GM19043 (cell line): ENCODE measurements at regions not wholly inside any gene's neighbourhood (a gene's known extent, or its start where the extent isn't known, plus 50 kb on each side); places are given as distances from the start of the nearest gene placed in this dataset.
"Not testable (repeated sequence)": the region's sequence is repeated elsewhere in the genome, so short reads cannot be mapped to it uniquely, and the experiment has no call there.

Experiments
- ATAC-seq: cut with Tn5 transposase; IDR thresholded peaks from one replicate; pipeline ENCODE4 v1.9.1; 2021; ENCODE audit warnings: low read depth; ENCODE audit not compliant: unreplicated experiment

GRCh38 chr2:111437288-111437990 lies 316.7 kb downstream of the BCL2L11 start:
- ATAC-seq: not testable (repeated sequence)

DNA sequence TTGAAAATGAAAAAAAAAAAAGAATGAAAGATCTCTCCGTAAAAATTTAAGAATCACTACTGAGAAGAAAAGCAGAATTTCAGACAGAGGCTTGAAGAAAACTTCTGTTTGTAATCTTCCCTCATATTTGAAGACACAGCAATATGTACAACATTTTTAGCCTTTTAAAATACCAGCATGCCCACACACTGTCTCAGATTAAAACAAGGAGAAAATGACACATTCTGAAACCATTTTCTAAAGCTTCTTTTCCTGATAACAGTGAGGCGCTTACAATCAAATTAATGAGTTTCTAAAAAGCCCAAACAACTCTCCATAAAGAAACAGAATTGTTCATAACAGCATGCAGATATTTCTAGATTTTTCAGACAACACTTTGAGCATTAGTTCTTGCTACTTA lies 317.4 kb downstream of the BCL2L11 start:
- not testable (repeated sequence) for ATAC-seq

DNA sequence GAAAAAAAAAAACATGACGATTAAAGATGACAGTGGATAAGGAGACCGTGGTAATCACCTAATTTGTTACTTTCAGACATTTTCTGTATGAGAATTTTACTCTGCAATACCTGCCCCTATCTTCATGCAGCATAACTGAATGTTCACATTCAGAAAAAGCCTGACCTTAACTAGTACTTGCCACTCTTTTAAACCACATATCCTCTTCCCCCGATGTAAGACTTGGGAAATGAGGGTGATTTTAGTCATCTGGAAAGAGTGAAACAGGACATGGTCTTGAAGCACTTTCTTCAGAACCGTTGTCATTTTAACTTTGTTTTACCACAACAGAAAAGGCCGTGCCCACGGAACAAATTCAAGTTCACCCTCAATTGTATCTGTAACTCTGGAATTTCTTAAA lies 318.5 kb downstream of the BCL2L11 start:
- ATAC-seq: not testable (repeated sequence)

GRCh38 chr2:111441614-111442013 lies 320.9 kb downstream of the BCL2L11 start:
- not testable (repeated sequence) for ATAC-seq

DNA sequence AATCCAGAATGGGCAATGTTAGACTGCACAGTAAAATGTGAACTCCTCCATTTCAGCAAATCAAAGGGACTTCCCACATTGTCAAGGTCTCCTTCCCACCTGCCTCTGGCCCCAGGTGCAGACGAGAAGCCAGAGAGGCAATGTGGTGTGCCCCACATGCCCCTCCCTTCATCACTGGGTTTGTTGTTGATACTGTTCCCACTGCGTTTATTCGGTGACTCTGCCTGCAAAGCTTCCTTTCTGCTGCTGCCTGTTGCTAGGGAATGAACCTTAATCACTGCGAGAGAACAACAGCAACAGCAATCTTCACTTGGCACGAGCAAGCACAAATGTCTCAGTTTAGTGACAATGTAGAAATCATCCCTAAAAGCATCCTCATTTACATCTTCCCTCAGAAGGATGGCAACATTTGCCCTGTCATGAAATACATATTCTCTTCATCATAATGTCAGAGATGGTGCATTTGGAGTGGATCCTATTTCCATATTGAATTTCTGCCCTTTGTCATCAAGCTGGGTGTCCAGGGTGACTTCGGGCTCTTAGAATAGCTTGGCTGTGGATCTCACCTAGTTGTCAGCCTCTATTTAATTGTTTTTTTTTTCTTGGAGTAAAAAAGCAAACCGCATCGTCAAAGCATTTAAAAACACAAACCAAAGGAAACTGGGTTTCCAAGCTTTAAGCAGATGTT lies 322.2 kb downstream of the BCL2L11 start:
- not testable (repeated sequence) for ATAC-seq

DNA sequence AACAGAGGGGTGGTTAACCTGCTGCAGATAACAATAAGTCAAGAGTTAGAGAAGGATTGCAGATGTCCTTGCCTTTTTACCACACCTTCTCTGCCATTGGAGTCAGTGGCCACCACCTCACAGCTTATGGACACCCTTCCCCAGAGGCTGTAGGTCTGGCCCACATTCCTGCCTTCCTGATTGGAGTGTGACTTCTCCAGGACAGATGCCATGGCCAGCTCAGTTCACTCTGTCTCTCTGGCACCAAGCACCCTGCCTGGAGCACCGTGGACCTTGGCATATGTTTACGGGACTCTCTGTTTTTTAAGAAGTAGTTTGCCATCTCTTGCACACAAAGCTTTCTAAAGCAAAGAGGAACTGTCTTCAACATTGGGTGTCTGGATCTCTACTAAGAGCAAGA lies 323.8 kb downstream of the BCL2L11 start:
- ATAC-seq: not testable (repeated sequence)

GRCh38 chr2:111445191-111445929 lies 324.6 kb downstream of the BCL2L11 start:
- ATAC-seq: not testable (repeated sequence)

DNA sequence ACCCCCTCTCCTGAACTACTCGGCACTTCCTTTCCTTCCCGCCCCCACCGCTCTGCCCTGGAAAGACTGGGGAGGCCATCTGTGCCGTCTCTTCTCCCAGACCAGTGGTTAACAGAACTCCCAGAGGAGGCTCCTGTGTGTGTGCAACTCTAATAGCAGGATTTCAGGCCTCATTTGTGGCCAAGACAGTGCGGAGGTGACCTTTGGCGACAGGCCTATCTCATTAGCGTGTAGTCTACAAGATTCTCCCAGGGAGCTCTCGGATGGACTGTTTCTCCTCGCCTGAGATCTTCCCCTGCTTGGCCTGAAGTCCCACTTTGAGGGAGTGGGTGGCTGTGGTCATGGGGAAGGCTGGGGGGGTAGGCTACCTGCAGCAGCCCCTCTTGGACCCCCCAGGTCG lies 325.2 kb downstream of the BCL2L11 start:
- ATAC-seq: not testable (repeated sequence)

GRCh38 chr2:111447482-111447881 lies 326.8 kb downstream of the BCL2L11 start:
- not testable (repeated sequence) for ATAC-seq

DNA sequence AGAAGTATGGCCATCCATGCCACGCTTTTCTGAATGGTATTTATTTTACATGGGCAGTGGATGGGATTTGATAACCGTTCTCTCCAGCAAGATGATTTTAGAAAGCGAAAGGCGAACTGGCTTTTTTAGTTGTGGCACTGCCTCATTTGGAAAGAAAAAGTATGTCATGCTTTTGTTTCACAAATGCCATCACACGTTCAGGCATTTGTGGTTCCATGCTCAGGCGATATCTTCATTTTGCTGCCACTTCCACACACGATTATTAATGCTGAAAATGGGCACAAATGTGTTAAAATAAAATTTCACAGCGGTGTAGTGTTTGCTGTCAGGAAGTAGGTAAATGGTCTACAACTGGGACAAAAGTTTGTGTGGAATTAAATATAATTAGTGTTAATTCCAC lies 328.1 kb downstream of the BCL2L11 start:
- ATAC-seq: not testable (repeated sequence)

DNA sequence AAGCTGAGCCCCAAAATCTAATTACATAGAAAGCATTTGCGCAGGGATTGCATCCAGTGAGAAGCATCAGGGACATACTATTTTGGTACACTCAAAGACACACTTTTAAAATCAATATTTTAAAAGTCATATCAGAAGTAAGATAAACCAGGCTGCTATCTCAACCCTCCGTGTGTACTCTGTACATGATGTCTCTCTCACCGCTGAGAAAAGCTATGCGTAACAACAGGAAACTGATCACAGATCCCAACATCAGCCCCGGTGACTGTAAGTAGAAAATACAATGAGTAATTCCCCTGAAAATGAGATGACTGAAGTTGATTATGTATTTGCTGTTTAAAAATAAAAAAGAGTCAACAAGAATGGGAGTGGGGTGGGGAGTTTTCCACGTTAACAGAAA lies 329.8 kb downstream of the BCL2L11 start:
- ATAC-seq: not testable (repeated sequence)

GRCh38 chr2:111451692-111452199 lies 331.0 kb downstream of the BCL2L11 start:
- ATAC-seq: not testable (repeated sequence)

- ATAC-seq: not testable (repeated sequence)
Measured at GRCh38 chr2:111452208-111452607, 331.5 kb downstream of the BCL2L11 start.

DNA sequence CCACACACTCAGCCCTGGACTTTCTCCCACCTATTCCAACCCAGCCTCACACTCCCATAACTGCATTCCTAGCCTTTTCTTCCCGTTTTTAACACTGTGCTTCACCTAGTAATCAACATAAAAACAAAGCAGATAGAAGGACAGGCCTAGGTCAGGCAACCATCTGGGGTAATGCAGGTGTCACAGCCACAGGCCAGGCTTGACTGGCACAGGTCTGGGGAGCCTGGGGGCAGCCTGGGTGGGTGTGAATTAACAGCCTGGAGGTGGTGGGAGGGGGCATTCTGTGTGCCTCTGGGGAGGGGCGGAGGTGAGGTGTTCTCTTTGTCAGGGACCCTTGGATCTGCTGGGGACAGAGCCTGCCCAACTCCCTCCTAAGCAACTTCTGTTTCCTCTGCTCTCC lies 332.6 kb downstream of the BCL2L11 start:
- not testable (repeated sequence) for ATAC-seq

DNA sequence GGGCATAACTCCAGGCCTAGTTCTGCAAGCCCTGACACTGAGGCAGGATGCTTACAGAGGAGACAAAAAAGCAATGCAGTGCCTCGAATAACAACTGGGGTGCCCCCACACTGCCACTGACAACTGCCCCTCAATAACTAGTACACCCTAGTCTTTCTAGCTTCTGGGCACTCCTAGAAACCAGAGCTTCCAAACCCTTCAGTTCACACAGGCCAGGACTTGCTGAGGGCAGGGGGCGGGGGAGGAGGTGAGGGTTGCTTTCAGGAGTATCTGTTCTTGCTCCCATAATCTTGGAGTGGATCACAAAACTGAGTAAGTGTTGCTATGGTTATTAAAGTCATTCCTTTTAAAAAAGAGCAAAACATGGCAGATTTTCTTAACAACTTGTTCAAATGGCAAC lies 333.1 kb downstream of the BCL2L11 start:
- not testable (repeated sequence) for ATAC-seq

- peak; percentile 68 for ATAC-seq
Measured at GRCh38 chr2:111454404-111454803, 333.7 kb downstream of the BCL2L11 start.

DNA sequence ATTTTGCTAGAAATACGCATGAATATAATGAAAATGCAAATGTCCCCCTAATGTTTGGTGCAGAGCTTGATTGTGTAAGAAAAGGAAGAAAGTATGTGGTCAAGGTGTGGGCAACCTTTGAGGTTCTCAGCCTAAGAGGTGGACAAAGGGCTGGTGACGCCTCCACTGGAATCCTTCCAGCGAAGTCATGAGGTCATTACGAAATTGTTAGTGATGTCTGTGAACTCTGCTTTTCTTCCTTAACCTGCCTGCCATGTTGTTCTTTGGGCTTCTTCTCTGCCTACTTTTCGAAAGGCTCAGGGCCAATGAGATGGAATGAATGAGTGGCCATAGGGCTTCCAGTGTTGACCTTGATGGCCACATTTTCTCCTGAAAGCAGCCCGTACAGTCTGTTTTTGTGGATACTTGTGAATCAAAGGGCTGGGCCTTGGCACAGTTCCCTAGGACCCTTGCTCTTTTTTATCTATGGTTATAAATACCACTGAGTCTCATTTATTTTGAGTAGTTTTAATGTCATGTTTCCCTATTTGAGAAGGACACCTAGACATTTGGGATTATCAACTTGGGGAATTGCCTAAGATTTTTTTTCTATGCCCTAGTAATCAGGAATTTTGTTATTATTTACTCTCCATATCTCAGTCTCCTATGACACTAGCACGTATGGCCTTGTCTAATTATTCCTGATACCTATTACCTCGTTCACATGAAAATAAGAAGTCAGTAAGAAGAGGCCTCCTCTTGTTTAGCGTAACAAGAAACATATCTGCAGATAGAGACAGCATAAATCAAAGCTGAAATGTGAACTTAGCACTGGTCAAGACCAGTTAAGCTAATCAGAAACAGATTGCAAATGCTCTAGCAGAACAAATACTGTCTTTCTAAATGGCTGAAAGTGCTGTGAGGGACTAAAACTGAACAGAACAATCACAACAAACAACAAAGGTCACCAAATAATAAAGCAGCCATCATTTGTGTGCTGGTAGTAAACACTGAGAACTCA lies 334.6 kb downstream of the BCL2L11 start:
- ATAC-seq: not testable (repeated sequence)

DNA sequence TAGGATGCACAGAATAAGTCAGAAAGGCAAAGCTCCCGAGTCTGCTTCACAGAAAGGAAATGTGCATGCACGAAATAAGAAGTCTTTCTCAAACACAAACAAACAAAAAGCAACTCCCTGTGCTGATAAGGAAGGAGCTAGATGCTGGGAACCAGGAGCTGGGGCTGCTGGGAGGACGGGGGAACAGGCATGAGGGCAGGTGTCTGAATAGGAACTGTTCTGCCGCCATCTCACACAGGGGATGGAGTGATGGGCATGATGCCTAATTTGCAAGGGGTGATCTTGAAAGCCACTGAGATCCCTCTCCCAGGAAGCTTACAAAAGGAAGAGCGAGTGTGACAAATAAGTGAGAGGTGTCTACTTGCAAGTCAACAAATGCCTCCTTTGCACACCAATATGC lies 336.5 kb downstream of the BCL2L11 start:
- ATAC-seq: not testable (repeated sequence)

GRCh38 chr2:111460901-111461300 lies 340.2 kb downstream of the BCL2L11 start:
- not testable (repeated sequence) for ATAC-seq

- not testable (repeated sequence) for ATAC-seq
Measured at GRCh38 chr2:111461831-111462230, 341.1 kb downstream of the BCL2L11 start.
